Thyroid gland (tissue), 4 donors: ENCODE measurements at regions not wholly inside any gene's neighbourhood (a gene's known extent, or its start where the extent isn't known, plus 50 kb on each side); places are given as distances from the start of the nearest gene placed in this dataset.

Source experiments
- POLR2A ChIP-seq, 2 donors: fragments of 450-650 bp; IDR thresholded peaks; one replicate each; pipeline ENCODE4 v1.6.1; 2017; ENCODE audit warnings: antibody characterized with exemption in 2 of 2, mild to moderate bottlenecking in 2 of 2, moderate library complexity in 1 of 2
- TF ChIP-seq, protein P1 (sequence below), 6 experiments: fragments of 200-600 bp in 3 of 6; fragments of 450-650 bp in 3 of 6; sonication (generic) in 3 of 6; IDR thresholded peaks; one replicate each; pipeline ENCODE4 v1.5.1; 2016 to 2019; ENCODE audit warnings: antibody characterized with exemption in 6 of 6, mild to moderate bottlenecking in 2 of 6, inconsistent platforms in 1 of 6, moderate library complexity in 1 of 6

GRCh38 chr2:62319070-62319469, 123.2 kb downstream of the B3GNT2 start:
- TF ChIP-seq, protein P1, sequence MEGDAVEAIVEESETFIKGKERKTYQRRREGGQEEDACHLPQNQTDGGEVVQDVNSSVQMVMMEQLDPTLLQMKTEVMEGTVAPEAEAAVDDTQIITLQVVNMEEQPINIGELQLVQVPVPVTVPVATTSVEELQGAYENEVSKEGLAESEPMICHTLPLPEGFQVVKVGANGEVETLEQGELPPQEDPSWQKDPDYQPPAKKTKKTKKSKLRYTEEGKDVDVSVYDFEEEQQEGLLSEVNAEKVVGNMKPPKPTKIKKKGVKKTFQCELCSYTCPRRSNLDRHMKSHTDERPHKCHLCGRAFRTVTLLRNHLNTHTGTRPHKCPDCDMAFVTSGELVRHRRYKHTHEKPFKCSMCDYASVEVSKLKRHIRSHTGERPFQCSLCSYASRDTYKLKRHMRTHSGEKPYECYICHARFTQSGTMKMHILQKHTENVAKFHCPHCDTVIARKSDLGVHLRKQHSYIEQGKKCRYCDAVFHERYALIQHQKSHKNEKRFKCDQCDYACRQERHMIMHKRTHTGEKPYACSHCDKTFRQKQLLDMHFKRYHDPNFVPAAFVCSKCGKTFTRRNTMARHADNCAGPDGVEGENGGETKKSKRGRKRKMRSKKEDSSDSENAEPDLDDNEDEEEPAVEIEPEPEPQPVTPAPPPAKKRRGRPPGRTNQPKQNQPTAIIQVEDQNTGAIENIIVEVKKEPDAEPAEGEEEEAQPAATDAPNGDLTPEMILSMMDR (IDR thresholded peaks at IDR 0.05): no peak
- TF ChIP-seq POLR2A (IDR thresholded peaks at IDR 0.05): no peak
